ENCODE measurements at regions not wholly inside any gene's neighbourhood (a gene's known extent, or its start where the extent isn't known, plus 50 kb on each side); places are given as distances from the start of the nearest gene placed in this dataset.
"Not testable (repeated sequence)": the region's sequence is repeated elsewhere in the genome, so short reads cannot be mapped to it uniquely, and the experiment has no call there.

DNA sequence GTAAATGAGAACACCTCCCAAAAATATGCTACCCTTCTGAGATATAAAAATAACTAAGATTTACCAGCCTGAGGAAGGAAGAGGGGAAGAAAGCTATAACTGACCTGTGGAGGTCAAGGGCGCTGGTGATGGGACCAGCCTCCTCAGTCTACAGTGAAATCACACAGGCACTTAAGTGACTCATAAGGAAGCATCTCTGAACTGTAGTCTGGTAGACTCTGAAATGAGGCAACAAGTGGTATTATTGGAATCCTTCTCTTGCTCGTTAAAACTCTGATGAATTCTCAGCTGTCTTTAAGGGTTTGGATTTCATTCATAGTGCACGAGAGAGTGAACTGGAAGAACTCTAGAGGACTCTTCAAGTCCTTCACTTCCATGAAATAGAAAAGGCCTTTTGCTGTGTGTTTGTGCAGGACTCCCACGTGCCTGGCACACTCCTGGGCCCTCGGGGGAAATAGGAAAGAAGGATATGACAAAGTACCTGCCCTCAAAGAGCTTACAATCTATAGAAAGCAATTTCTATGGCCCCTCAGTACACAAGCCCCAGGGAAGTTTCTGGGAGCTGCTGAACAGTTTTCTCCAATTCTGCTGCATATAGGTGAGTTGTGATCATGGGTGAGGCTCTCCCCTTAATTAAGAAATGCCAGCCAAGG, 231.8 kb upstream of the RREB1 start:
- Histone ChIP-seq H3K4me1 (ENCODE audit: control insufficient read depth in 4 of 4, insufficient read depth in 4 of 4, low read length in 3 of 4) (no peaks in the 10 kb centered on the region), H3K27ac (ENCODE audit: low read depth in 1 of 2, low read length in 2 of 2) (no peak overlapping the region), H3K4me3 (ENCODE audit: low read depth in 1 of 3, low read length in 3 of 3) (no peak overlapping the region), H3K9ac (ENCODE audit: low read depth in 1 of 2, low read length in 2 of 2) (no peak overlapping the region), H3K9me3 (ENCODE audit: control insufficient read depth in 4 of 4, low read length in 3 of 4) (no peaks in the 10 kb centered on the region), H3K27me3 (ENCODE audit: control insufficient read depth in 4 of 4, insufficient read depth in 4 of 4, low read length in 3 of 4) (no peaks in the 10 kb centered on the region), H3K36me3 (ENCODE audit: control insufficient read depth in 4 of 4, insufficient read depth in 3 of 4, low read depth in 1 of 4, low read length in 3 of 4) (no peaks in the 10 kb centered on the region)
- DNase-seq (ENCODE audit: low spot score), result no peak
- TF ChIP-seq HNF4G (IDR thresholded peaks at IDR 0.05) (no peak), GABPA (IDR thresholded peaks at IDR 0.05 in 1 of 2, conservative IDR thresholded peaks at IDR 0.05 in 1 of 2) (no peak), TAF1 (conservative IDR thresholded peaks at IDR 0.05) (no peak), FOXA2 (IDR thresholded peaks at IDR 0.05) (no peak), NR2F2 (IDR thresholded peaks at IDR 0.05) (no peak), HNF4A (conservative IDR thresholded peaks at IDR 0.05) (no peak)
- TF ChIP-seq, protein P1, sequence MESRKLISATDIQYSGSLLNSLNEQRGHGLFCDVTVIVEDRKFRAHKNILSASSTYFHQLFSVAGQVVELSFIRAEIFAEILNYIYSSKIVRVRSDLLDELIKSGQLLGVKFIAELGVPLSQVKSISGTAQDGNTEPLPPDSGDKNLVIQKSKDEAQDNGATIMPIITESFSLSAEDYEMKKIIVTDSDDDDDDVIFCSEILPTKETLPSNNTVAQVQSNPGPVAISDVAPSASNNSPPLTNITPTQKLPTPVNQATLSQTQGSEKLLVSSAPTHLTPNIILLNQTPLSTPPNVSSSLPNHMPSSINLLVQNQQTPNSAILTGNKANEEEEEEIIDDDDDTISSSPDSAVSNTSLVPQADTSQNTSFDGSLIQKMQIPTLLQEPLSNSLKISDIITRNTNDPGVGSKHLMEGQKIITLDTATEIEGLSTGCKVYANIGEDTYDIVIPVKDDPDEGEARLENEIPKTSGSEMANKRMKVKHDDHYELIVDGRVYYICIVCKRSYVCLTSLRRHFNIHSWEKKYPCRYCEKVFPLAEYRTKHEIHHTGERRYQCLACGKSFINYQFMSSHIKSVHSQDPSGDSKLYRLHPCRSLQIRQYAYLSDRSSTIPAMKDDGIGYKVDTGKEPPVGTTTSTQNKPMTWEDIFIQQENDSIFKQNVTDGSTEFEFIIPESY (IDR thresholded peaks at IDR 0.05), result no peak
- TF ChIP-seq, protein P2, sequence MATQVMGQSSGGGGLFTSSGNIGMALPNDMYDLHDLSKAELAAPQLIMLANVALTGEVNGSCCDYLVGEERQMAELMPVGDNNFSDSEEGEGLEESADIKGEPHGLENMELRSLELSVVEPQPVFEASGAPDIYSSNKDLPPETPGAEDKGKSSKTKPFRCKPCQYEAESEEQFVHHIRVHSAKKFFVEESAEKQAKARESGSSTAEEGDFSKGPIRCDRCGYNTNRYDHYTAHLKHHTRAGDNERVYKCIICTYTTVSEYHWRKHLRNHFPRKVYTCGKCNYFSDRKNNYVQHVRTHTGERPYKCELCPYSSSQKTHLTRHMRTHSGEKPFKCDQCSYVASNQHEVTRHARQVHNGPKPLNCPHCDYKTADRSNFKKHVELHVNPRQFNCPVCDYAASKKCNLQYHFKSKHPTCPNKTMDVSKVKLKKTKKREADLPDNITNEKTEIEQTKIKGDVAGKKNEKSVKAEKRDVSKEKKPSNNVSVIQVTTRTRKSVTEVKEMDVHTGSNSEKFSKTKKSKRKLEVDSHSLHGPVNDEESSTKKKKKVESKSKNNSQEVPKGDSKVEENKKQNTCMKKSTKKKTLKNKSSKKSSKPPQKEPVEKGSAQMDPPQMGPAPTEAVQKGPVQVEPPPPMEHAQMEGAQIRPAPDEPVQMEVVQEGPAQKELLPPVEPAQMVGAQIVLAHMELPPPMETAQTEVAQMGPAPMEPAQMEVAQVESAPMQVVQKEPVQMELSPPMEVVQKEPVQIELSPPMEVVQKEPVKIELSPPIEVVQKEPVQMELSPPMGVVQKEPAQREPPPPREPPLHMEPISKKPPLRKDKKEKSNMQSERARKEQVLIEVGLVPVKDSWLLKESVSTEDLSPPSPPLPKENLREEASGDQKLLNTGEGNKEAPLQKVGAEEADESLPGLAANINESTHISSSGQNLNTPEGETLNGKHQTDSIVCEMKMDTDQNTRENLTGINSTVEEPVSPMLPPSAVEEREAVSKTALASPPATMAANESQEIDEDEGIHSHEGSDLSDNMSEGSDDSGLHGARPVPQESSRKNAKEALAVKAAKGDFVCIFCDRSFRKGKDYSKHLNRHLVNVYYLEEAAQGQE (IDR thresholded peaks at IDR 0.05), result no peak
- WGBS, result 81% methylated on average over 5 of the region's 5 CpGs

DNA sequence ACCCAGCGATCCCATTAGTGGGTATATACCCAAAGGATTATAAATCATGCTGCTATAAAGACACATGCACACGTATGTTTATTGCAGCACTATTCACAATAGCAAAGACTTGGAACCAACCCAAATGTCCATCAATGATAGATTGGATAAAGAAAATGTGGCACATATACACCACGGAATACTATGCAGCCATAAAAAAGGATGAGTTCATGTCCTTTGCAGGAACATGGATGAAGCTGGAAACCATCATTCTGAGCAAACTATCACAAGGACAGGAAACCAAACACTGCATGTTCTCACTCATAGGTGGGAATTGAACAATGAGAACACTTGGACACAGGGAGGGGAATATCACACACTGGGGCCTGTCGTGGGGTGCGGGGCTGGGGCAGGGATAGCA, 230.0 kb upstream of the RREB1 start:
- H3K4me3 ChIP-seq (ENCODE audit: low read depth in 1 of 3, low read length in 3 of 3); H3K9me3 ChIP-seq (ENCODE audit: control insufficient read depth in 4 of 4, low read length in 3 of 4); H3K27ac ChIP-seq (ENCODE audit: low read depth in 1 of 2, low read length in 2 of 2); DNase-seq (ENCODE audit: low spot score); H3K27me3 ChIP-seq (ENCODE audit: control insufficient read depth in 4 of 4, insufficient read depth in 4 of 4, low read length in 3 of 4); H3K4me1 ChIP-seq (ENCODE audit: control insufficient read depth in 4 of 4, insufficient read depth in 4 of 4, low read length in 3 of 4); H3K36me3 ChIP-seq (ENCODE audit: control insufficient read depth in 4 of 4, insufficient read depth in 3 of 4, low read depth in 1 of 4, low read length in 3 of 4); H3K9ac ChIP-seq (ENCODE audit: low read depth in 1 of 2, low read length in 2 of 2): not testable (repeated sequence)
- WGBS, result 95% methylated on average over 5 of the region's 5 CpGs

DNA sequence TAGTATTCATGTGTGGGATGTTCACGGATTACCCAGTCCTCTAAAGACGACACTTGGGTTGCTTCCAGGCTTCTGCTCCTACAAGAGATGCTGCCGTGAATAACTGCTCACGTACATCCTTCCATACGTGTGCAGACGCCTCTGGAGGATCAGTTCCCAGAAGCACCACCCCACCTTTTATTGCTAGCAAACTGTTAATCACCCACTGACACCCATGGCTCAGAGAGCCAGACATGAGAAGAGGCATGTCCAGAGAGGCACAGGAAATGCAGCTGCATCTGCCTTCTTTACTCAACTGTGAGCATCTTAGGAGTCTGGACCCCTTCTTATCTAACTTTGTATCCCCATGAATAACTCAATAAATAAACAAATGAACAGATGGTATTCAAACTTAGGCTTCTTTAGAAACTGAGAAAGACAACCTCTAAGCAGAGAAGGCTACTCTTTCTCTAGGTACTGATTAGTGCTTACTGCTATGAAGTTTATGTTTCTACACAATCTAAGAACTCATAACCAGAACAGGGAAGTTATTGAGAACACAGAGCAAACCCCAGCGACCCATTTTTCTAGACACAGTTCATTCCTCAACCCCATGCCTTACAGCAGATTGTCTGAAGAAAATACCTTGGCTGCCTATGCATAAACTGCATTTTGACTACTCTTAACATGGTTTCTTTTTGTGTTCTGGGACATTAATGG, 228.7 kb upstream of the RREB1 start:
- Histone ChIP-seq H3K36me3 (ENCODE audit: control insufficient read depth in 4 of 4, insufficient read depth in 3 of 4, low read depth in 1 of 4, low read length in 3 of 4) (no peaks in the 10 kb centered on the region), H3K27me3 (ENCODE audit: control insufficient read depth in 4 of 4, insufficient read depth in 4 of 4, low read length in 3 of 4) (no peaks in the 10 kb centered on the region), H3K27ac (ENCODE audit: low read depth in 1 of 2, low read length in 2 of 2) (peak overlapping the region in 1 of 2 donors; percentile 12), H3K9me3 (ENCODE audit: control insufficient read depth in 4 of 4, low read length in 3 of 4) (no peaks in the 10 kb centered on the region), H3K4me1 (ENCODE audit: control insufficient read depth in 4 of 4, insufficient read depth in 4 of 4, low read length in 3 of 4) (no peaks in the 10 kb centered on the region), H3K4me3 (ENCODE audit: low read depth in 1 of 3, low read length in 3 of 3) (no peak overlapping the region), H3K9ac (ENCODE audit: low read depth in 1 of 2, low read length in 2 of 2) (no peak overlapping the region)
- TF ChIP-seq, protein P3, sequence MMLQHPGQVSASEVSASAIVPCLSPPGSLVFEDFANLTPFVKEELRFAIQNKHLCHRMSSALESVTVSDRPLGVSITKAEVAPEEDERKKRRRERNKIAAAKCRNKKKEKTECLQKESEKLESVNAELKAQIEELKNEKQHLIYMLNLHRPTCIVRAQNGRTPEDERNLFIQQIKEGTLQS (IDR thresholded peaks at IDR 0.05), result no peak
- TF ChIP-seq, protein P1 (IDR thresholded peaks at IDR 0.05), result no peak
- TF ChIP-seq HNF4G (IDR thresholded peaks at IDR 0.05) (no peak), NR2F2 (IDR thresholded peaks at IDR 0.05) (no peak), GABPA (IDR thresholded peaks at IDR 0.05 in 1 of 2, conservative IDR thresholded peaks at IDR 0.05 in 1 of 2) (no peak), HNF4A (conservative IDR thresholded peaks at IDR 0.05) (no peak), YY1 (IDR thresholded peaks at IDR 0.05) (no peak), RXRA (IDR thresholded peaks at IDR 0.05) (no peak), RAD21 (IDR thresholded peaks at IDR 0.05) (no peak), FOXA2 (IDR thresholded peaks at IDR 0.05) (no peak)
- TF ChIP-seq, protein P4, sequence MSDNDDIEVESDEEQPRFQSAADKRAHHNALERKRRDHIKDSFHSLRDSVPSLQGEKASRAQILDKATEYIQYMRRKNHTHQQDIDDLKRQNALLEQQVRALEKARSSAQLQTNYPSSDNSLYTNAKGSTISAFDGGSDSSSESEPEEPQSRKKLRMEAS (IDR thresholded peaks at IDR 0.05), result no peak
- 70% methylated on average over 7 of the region's 7 CpGs for WGBS
- DNase-seq (ENCODE audit: low spot score), result no peak

DNA sequence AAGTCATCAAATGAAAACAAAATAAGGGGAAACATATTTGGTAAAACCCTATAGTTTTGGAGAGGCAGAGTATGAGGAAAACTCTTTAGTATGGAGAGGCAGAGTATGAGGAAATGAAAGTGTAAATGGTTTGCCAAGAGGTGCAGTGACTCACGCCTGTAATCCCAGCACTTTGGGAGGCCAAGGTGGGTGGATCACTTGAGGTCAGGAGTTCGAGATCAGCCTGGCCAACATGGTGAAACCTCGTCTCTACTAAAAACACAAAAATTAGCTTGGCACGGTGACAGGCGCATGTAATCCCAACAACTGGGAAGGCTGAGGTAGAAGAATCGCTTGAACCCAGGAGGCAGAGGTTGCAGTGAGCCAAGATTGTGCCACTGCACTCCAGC, 228.2 kb upstream of the RREB1 start:
- DNase-seq (ENCODE audit: low spot score); H3K9me3 ChIP-seq (ENCODE audit: control insufficient read depth in 4 of 4, low read length in 3 of 4); H3K9ac ChIP-seq (ENCODE audit: low read depth in 1 of 2, low read length in 2 of 2); H3K27me3 ChIP-seq (ENCODE audit: control insufficient read depth in 4 of 4, insufficient read depth in 4 of 4, low read length in 3 of 4); H3K4me1 ChIP-seq (ENCODE audit: control insufficient read depth in 4 of 4, insufficient read depth in 4 of 4, low read length in 3 of 4); H3K4me3 ChIP-seq (ENCODE audit: low read depth in 1 of 3, low read length in 3 of 3); H3K27ac ChIP-seq (ENCODE audit: low read depth in 1 of 2, low read length in 2 of 2); H3K36me3 ChIP-seq (ENCODE audit: control insufficient read depth in 4 of 4, insufficient read depth in 3 of 4, low read depth in 1 of 4, low read length in 3 of 4): not testable (repeated sequence)
- 54% methylated on average over 6 of the region's 6 CpGs for WGBS

All from liver (tissue), 7 donors.